GM18868 (cell line): ENCODE measurements at regions not wholly inside any gene's neighbourhood (a gene's known extent, or its start where the extent isn't known, plus 50 kb on each side); places are given as distances from the start of the nearest gene placed in this dataset.

Experiments
- ATAC-seq: cut with Tn5 transposase; IDR thresholded peaks from one replicate; pipeline ENCODE4 v1.9.1; 2021; ENCODE audit warnings: mild to moderate bottlenecking, moderate library complexity; ENCODE audit not compliant: unreplicated experiment

DNA sequence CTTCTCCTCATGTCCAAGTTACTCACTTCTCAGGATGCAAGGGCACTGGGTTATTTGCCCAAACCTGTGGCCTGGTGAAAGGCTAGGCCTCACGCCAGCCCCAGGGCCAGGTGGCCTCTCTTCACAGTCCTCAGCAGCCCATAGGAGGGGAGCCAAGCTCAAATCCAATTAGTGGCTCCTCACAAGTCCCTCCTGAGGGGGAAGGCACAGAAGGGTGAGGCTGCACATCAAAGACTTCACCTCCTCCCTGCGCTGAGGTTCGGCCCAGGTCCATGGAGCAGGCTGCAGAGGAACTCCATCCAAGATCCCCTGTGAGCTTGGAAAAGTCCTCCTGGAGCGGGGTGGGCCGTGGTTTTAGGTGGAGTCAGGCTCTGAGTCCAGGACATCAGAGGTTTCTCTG lies 320.0 kb downstream of the FOXL1 start:
- ATAC-seq: no peak

DNA sequence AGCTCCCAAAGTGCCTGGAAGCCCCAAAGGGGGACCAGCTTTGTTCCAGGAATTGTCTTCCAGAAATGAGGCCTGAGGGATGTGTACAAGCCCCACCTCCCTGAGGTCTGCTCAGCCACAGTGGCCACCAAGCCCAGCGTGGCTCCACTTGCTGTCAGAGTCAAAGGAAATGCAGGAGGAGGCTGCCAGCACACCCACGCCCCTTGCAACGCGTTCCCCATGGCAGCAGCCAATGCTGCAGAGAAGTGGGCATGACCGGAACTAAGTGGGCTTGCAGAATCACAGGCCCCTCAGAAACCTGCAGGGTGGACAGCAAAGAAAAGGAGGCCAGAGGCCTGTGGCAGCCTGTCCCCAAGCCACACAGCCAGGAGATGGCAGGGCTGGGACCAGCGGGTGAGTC lies 320.8 kb downstream of the FOXL1 start:
- ATAC-seq: no peak

DNA sequence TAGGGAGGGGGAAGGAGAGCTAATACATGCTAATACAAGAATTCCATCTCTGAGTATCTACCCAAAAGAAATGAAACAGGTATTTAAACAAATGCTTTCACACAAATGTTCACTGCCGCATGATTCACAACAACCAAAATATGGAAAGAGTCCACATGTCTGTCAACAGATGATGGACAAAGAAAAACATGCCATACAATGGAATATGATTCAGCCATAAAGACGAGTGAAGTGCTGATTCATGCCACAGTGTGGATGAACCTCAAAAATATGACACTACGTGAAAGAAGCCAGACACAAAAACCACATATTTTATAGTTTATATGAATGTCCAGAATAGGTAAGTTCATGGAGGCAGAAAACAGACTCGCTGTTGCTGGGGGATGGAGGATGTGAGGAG lies 321.4 kb downstream of the FOXL1 start:
- ATAC-seq: no peak

DNA sequence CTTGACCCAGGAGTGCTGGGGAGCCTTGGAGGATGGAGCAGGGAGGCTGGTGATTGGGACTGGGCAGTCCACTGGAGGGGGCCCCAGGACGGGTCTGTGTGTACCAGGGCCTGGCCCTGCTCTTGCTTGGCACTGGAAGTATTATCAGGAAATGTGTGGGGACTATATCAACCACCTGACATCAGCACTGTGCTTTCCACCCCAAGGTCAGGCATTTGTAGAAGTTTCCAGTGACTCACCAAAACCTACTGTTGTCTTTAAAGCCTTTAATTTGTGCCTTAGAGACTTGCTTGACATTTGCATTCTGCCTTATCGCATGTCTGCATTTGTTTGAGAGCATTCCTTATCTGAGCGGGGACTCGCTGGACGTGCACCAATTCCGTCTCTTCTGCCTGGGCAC lies 323.1 kb downstream of the FOXL1 start:
- no peak for ATAC-seq

DNA sequence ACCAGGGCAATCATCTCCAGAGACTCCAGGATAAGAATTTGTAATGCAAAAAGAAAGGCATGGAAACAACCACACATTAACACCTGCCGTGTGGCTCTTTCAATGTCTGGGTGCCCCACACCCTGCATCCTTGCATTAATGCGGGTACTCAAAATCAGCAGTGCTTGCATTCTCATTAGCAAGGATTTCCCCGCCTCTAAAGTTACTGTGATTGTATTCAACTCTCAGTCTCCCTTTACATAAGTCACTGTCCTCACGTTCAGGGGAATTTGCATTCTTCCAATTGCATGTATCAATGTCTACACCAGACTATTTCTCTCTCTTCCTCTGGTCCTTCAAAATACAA lies 324.3 kb downstream of the FOXL1 start:
- ATAC-seq: no peak

DNA sequence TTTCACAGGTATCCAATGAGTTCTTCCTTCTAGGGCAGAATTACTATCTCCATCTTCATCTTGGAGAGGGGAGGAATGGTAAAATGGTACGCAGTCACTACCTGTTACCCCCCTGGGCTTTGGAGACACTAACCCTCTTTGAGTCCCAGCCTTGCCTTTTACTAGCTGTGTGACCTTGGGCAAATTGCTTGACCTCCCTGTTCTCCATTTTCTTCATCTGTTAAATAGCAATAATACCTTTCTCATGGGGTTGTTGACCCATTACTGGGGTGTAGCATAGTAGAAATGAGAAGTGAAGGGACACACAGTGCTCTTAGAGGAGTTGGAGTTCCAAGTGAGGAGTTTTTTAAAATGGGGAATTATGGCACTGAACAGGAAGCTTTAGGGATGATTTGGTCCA lies 324.7 kb downstream of the FOXL1 start:
- no peak for ATAC-seq

DNA sequence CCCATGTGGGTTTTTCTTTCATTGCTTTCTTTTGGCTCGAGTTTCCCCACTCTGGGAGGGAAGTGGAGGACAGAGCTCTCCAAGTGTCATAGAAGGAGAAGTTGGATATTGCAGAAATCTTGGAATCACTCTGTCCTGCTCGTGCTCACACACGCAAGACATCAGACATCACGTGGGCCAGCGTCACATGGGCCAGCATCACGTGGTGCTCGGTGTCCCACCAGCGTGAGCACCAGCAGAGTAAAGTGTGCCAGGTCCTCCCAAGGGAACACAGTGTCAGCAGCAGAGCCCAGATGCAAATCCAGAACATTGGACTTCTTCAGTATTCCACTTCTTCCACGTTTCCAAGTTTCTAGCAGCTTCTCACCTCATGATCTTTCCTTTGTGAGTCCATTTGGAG lies 327.0 kb downstream of the FOXL1 start:
- no peak for ATAC-seq

DNA sequence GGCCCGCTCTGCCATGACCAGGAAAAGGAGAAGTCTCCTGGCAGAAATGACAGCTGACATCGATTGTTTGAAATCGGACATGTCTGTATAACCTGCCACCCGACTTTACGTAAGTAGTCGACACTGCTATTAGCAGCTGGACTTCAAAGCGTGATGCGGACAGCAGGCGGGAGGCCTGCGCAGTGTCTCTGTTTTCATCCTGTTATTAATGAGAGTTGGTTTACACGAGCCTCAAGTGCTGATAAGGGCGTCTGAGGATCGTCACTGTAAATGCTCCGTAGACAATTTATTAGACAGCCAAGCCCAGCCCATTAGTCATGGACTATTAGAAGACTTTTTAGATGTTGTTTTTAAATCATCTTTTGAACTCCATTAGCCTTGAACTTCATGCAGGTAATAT lies 328.3 kb downstream of the FOXL1 start:
- ATAC-seq: no peak

DNA sequence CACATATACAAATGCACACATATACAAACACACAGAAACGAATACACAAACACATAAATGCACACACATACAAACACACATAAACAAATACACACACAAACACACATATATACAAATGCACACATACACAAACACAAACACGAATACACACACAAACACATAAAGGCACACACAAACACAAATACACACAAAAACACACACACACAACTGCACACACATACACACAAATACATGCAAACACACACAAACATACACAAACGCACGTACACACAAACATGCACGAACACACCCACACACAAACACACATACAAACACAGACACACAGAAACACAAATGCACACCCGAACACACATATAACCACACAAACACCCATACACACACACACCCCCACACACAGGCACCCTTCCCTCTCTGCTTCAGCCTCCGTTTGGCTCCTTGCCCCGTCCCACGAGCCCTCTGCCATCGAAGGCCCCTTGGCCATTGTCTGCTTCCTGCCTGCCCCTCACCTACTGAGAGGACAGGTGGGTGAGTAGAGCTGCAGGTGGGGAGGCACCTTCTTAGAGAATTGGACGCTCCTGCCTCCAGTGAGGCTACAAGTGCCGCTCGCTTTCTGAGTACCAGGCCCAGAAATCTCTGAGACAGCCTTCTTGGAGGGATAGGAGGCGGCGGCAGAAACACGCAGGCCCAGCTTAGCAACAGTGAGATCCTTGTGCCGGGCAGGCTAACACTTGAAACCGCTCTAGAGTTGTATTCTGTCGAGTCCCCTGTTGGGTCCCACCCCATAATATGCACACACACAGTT lies 331.2 kb downstream of the FOXL1 start:
- ATAC-seq: no peak

DNA sequence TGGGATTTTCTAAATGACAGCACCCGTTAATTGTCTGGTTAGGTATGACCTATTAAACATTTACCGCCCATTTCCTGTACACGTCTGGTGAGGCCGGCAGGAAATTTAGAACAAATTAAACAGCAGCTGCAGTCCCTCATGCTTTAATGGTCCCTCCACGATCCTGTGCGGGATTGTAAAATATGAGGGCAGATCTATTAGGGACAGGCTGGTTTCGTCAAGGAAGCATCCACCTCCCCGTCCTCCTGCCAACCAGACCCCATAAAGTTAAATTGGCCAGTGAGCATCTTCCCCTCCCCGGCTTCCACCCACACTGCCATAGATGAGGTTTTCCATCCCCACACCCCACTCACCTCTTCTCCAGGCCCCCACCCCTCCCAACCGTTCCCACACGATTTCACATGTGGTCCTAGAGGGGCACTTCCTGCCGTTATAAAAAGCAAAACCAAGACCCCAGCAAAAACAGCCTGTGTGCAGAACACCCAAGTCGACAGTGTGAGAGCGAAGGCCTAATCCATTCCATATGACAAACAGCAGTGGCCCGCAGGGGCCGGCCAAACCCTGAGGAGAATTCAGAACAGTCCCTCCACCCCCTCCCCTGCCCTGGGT lies 331.9 kb downstream of the FOXL1 start:
- ATAC-seq: no peak

DNA sequence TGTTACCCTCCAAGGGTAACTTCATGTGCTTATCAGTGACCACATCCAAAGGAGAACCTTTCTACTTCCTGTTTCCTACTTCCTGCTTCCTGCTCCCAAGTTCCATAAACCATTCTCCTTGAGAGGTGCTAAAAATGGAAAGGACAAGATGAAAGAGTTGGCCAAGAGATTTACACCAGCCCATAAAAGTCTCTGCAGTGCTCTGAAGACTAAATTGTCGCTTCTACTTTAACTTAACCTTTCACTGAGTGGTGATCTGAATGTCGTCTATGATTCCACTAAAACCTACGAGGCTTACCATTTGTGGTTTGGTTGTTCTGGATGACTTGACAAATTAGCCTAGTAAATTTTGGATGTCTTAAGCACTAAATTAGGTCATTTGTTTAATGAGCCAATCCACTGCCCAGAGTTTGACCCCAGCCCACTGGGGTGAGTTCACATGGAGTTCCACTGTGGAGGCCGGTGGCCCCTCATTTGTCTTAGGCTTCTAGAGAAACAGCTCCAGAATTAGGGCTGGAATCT lies 333.1 kb downstream of the FOXL1 start:
- no peak for ATAC-seq

DNA sequence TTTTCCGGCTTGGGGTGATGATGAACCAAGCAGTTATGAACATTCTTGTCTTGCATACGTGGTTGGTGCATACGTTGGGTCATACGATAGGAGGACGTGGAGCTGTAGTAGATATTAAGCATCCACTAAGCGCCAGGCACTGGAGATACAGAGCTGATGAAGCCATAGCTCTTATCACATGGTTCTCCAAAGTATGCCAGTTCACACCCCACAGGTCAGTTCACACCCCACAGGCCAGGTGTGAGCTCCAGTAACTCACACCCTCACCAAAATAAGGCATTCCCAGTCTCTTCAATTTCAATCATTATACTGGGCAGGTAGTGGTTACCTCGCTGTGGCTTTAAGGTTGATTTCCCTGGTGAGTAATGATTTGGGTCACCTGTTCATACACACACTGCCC lies 335.5 kb downstream of the FOXL1 start:
- no peak for ATAC-seq

DNA sequence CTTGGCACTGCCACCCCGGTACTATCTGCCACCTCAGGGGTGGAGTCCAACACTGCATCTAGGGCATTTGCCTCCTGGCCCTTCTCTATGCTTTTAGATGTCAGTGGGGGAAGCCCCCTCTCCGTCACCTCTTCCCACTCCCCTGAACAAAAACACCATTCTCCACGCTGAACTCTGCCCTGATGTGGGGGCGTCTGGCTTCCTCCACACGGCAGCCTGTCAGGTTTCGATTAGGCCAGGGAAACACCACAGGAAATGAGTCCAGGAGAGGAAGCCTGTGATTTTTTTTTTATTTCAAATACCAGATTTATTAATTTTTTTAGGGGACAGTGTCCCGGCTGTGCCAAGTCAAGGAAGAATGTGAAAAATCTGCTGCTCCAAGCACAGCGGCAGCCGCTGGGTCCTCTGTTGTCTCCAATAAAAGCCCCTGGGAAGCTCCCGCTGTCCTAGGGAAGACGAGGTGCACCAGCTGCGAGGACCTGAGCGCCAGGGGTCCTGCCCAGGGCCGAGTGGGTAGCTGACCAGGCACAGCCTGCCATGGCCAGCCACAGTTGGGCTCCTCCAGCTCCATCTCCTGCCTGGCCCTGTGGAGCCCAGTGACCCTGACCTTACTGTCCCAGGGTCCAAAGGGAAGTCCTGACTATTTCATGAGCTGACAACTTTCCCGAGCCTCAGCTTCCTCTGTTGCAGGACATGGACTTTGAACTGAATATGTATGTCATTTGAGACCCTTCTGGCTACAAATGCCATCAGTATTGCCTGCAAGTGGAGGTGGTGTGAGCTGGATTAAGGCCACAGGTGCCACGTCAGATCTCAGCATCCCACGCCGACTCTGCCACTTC lies 336.7 kb downstream of the FOXL1 start:
- no peak for ATAC-seq

DNA sequence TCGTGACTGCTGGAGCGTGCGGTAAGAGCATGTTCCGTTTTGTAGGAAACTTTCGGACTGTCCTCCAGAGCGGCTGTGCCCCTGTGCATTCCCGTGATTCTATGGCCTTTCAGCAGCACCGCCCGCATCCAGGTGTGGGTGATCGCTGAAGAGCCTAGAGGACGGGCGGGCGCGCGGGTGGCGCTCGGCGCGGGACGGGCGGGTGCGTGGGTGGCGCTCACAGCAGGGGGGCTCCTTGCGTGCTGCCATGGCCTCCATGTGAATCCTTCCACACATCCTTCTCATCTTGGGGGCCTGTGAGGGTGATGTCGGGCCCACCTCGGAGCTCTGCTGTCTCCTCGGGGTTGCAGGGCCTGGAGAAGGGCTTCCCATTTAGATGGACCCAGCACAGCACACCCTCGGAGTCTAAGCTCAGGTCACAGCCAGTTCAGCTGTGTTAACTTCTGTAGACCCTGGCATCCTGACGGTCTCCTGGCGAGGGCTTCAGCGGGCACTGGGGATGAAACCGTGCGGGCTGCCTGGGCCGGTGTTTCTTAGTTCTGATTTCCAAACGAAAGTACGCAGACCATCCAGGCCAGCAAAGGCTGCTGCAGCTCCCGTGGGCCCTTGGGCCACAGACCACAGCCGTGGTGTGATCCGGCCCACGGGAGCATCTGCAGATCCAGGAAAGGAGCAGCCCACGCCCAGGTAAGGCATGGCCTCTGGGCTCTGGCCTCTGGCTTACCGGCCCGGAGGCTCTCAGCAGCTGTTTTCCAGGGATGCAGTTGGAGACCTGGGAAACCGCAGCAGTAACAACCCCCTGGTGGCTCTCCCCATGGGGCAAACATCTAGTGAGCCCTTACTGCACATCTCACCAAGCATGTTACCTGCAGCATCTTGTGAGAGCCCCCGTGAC lies 339.4 kb downstream of the FOXL1 start:
- ATAC-seq: no peak

DNA sequence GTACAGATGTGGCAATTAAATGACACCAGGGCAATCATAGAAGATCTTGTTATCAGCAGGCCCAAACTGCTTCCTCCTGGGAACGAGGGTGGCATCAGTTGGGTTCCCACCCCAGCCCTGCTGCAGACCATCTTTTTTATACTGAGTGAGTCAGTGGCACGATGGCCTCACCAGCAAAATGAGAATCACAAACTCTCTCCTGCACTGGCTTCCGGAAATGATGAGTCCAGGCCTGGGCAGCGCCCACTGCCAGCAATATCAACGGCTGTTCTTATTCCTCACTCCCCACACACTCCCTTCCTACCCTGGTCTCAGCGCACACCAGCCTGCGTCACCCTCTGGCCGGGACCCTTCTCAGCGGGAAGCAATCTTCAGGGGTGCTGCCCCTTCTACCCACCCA lies 340.3 kb downstream of the FOXL1 start:
- ATAC-seq: no peak

DNA sequence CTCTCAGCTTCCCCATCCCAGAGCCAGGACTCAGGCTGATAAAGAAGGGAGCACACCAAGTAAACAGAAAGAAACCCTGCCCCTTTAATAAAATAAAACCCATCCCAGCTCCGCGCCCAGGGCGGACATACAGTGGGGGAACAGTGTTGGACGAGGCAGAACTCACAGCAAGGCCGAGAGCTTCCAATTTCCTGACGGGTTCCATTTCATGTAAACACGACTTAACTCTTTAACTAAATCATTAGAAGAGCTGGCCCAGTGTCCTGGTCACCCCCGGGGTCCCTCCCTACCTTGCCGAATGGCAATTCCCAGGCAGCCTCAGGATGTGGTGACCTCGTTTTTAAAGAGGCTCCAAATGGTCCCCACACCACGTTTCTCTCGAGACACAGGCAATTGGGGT lies 340.7 kb downstream of the FOXL1 start:
- ATAC-seq: no peak

DNA sequence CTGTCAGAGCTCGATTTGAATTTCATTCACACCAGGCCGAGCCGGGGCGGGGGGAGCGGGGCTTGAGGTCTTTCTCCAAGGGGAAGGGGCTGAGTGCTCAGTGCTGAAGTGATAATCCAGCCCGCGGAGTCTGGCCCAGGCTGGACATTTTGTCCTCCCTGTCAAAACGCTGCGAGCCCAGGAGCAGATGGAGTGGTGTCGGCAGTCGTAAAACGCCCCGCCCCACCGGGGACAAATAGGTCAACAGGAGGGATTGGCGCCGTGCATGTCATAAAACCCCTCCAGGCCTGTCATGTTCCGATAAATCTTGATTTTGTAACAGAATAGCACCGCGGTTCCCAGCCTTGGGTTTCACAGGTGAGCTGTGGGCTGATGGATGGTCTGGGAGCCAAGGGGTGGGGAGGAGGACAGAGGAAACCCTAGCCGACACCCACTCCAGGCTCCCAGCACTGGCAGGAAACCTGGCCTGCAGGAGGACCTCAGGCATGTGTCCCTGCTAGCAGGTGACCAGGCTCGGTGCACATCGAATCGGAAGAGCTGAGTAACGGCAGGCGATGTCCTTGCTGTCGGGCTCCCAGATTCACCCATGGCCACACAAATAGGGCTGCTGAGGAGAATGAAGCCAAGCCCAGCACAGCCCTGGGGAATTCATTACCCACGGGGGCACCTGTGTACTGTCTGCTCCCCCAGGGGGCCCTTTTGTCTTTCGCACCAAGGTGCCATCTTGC lies 341.4 kb downstream of the FOXL1 start:
- ATAC-seq: no peak

DNA sequence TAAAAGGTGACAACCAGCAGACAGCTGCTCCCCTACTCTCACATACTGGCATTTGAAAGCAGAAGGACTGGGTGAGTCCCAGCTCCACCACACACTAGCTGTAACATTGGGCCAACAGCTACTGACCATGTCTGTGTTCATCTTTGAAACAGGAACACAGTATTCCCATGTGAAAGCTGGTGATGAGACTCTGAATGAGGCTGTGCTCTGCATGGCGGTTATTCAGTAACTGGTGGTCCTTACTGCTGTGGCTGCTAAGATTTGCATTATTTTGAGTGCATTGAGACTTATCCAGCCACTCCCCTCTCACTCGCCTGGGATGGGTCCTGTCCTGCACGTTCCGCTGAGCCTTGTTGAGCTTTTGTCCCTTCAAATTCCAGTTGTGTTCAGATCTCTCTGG lies 342.9 kb downstream of the FOXL1 start:
- ATAC-seq: no peak

DNA sequence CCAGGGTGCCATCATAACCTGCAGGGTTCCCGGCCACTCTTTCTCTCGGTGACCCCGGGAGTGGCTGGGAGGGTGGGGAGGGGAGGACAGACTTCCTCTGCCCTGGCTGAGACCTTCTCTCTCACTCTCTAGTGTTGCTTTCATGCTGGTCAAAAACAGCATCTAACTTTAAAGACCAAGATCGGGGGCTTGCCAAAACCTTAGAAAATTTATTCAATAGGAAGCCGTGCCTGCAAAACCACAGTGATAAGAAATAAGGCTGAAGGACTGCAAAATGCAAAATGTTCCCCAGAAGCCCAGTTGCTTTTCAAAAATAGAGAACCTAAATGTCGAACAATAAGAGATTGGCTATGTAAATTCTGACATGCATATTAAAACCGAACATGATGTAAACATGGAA lies 344.0 kb downstream of the FOXL1 start:
- no peak for ATAC-seq

DNA sequence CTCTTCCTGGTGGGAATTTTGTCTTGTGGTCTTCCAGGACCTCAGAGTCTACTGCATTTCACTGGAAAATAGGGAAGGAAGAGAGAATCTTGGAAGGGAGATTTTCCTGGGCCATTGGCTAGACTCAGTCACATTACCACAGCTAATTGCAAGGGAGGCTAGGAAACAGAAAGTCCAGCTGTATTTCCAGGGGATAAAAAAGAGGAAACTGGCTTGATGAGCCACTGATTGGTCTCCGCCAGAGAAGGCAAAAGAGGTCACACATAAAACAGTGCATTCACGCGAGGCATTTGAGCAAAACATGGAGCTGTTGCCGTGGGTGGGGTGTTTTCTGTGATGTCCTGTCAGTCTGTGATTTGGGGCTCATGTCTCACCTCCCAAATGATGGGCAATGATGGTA lies 345.3 kb downstream of the FOXL1 start:
- ATAC-seq: no peak
